SK-N-SH treated with all-trans-retinoic acid at 6 μM for 48 hours (cell line): ENCODE measurements at regions not wholly inside any gene's neighbourhood (a gene's known extent, or its start where the extent isn't known, plus 50 kb on each side); places are given as distances from the start of the nearest gene placed in this dataset.

Source experiments
- ATAC-seq: fragments of 200-7000 bp; cut with Tn5 transposase; 3 replicates; pipeline ENCODE4 v1.9.1; 2020; ENCODE audit warnings: mild to moderate bottlenecking, moderate library complexity
- ARNTL ChIP-seq: fragments of 450-650 bp; formaldehyde crosslinking; IDR thresholded peaks from 2 replicates; pipeline ENCODE4 v1.5.0; 2020; ENCODE audit warnings: low read depth, mild to moderate bottlenecking, moderate library complexity, borderline replicate concordance
- BACH2 ChIP-seq: fragments of 250-450 bp; sonication (Bioruptor Pico); IDR thresholded peaks from 2 replicates; pipeline ENCODE4 v1.9.0; 2021; ENCODE audit warnings: mild to moderate bottlenecking, borderline replicate concordance
- CREB5 ChIP-seq: fragments of 250-450 bp; sonication (Bioruptor Pico); IDR thresholded peaks from 2 replicates; pipeline ENCODE4 v1.5.1; 2020; ENCODE audit warnings: low read depth, mild to moderate bottlenecking, moderate library complexity
- CSDC2 ChIP-seq: fragments of 250-450 bp; sonication (Bioruptor Pico); IDR thresholded peaks from 2 replicates; pipeline ENCODE4 v1.5.0; 2020; ENCODE audit warnings: mild to moderate bottlenecking, moderate library complexity
- CSRNP3 ChIP-seq: fragments of 250-450 bp; sonication (Bioruptor Pico); IDR thresholded peaks from 2 replicates; pipeline ENCODE4 v1.5.1; 2021; ENCODE audit warnings: mild to moderate bottlenecking, moderate library complexity
- OSR1 ChIP-seq: fragments of 250-450 bp; sonication (Bioruptor Pico); IDR thresholded peaks from 2 replicates; pipeline ENCODE4 v1.8.0; 2022; ENCODE audit warnings: moderate library complexity, mild to moderate bottlenecking, inconsistent platforms
- PATZ1 ChIP-seq: fragments of 250-450 bp; sonication (Bioruptor Pico); IDR thresholded peaks from 2 replicates; pipeline ENCODE4 v1.8.0; 2020; ENCODE audit warnings: mild to moderate bottlenecking, moderate library complexity, borderline replicate concordance
- POU6F1 ChIP-seq: fragments of 250-450 bp; sonication (Bioruptor Pico); IDR thresholded peaks from 2 replicates; pipeline ENCODE4 v1.8.0; 2021; ENCODE audit warnings: low read depth, mild to moderate bottlenecking, moderate library complexity, borderline replicate concordance
- PPARA ChIP-seq: fragments of 250-450 bp; sonication (Bioruptor Pico); IDR thresholded peaks from 2 replicates; pipeline ENCODE4 v1.5.0; 2020; ENCODE audit warnings: mild to moderate bottlenecking, borderline replicate concordance
- RARB ChIP-seq: fragments of 250-450 bp; sonication (Bioruptor Pico); IDR thresholded peaks from 2 replicates; pipeline ENCODE4 v1.8.0; 2021; ENCODE audit warnings: mild to moderate bottlenecking, moderate library complexity
- TCF4 ChIP-seq: fragments of 250-450 bp; sonication (Bioruptor Pico); IDR thresholded peaks from 2 replicates; pipeline ENCODE4 v1.8.0; 2021; ENCODE audit warnings: mild to moderate bottlenecking, moderate library complexity, borderline replicate concordance
- TOX ChIP-seq: fragments of 250-450 bp; sonication (Bioruptor Pico); IDR thresholded peaks from 2 replicates; pipeline ENCODE4 v1.8.0; 2021; ENCODE audit warnings: mild to moderate bottlenecking, moderate library complexity, borderline replicate concordance
- TSHZ2 ChIP-seq: fragments of 250-450 bp; sonication (Bioruptor Pico); IDR thresholded peaks from 2 replicates; pipeline ENCODE4 v1.5.0; 2020; ENCODE audit warnings: mild to moderate bottlenecking, moderate library complexity
- ZFP30 ChIP-seq: fragments of 450-650 bp; formaldehyde crosslinking; IDR thresholded peaks from 2 replicates; pipeline ENCODE4 v1.5.0; 2022; ENCODE audit warnings: mild to moderate bottlenecking, moderate library complexity
- ZNF565 ChIP-seq: fragments of 450-650 bp; formaldehyde crosslinking; conservative IDR thresholded peaks from 2 replicates; pipeline ENCODE4 v1.5.0; 2020; ENCODE audit warnings: low read depth, mild to moderate bottlenecking, moderate library complexity
- ZNF8 ChIP-seq: fragments of 450-650 bp; formaldehyde crosslinking; IDR thresholded peaks from 2 replicates; pipeline ENCODE4 v1.5.0; 2020; ENCODE audit warnings: mild to moderate bottlenecking, moderate library complexity

- ATAC-seq = no peak
Observed at GRCh38 chr21:20302084-20302483, 696.1 kb upstream of the NCAM2 start.

GRCh38 chr21:20306836-20307235 lies 691.4 kb upstream of the NCAM2 start:
- ATAC-seq = no peak
- TF ChIP-seq TOX (CRISPR knock-in tag) = no peak
- no peak for TF ChIP-seq TSHZ2 (CRISPR knock-in tag)
- TF ChIP-seq PATZ1 (CRISPR knock-in tag) = no peak
- TF ChIP-seq, all 23 proteins: peak for 0

More at GRCh38 chr21:20302084-20302483, 696.1 kb upstream of the NCAM2 start:
- no peak for TF ChIP-seq CREB5 (CRISPR knock-in tag)
- no peak for TF ChIP-seq POU6F1 (CRISPR knock-in tag)
- no peak for TF ChIP-seq CSRNP3 (CRISPR knock-in tag)
- no peak for TF ChIP-seq ZFP30 (CRISPR knock-in tag)
- TF ChIP-seq CSDC2 (CRISPR knock-in tag) = no peak
- no peak for TF ChIP-seq ARNTL (CRISPR knock-in tag)
- no peak for TF ChIP-seq RARB (CRISPR knock-in tag)
- no peak for TF ChIP-seq PPARA
- no peak for TF ChIP-seq OSR1 (CRISPR knock-in tag)
- TF ChIP-seq BACH2 (CRISPR knock-in tag) = no peak
- TF ChIP-seq ZNF565 (CRISPR knock-in tag) = no peak
- no peak for TF ChIP-seq TCF4 (CRISPR knock-in tag)
- no peak for TF ChIP-seq PATZ1 (CRISPR knock-in tag)
- no peak for TF ChIP-seq ZNF8 (CRISPR knock-in tag)

- no peak for ATAC-seq
- no peak for TF ChIP-seq ZFP30 (CRISPR knock-in tag)
Observed at GRCh38 chr21:20308586-20309315, 689.5 kb upstream of the NCAM2 start.
